Breast epithelium (tissue), 3 donors: ENCODE measurements at regions not wholly inside any gene's neighbourhood (a gene's known extent, or its start where the extent isn't known, plus 50 kb on each side); places are given as distances from the start of the nearest gene placed in this dataset.
A peak's percentile ranks its signal among the peaks of the same experiment; 100 is the strongest.

Experiments used
- CTCF ChIP-seq, 3 donors: fragments of 450-650 bp; IDR thresholded peaks; one replicate each; pipeline ENCODE4 v1.5.1; 2016 to 2017; ENCODE audit warnings: antibody characterized with exemption in 3 of 3, mild to moderate bottlenecking in 3 of 3, moderate library complexity in 3 of 3
- POLR2A ChIP-seq: fragments of 450-650 bp; IDR thresholded peaks from one replicate; pipeline ENCODE4 v1.6.1; 2016; ENCODE audit warnings: antibody characterized with exemption, mild to moderate bottlenecking, moderate library complexity

- TF ChIP-seq CTCF (IDR thresholded peaks at IDR 0.05) (peak; percentile 31 to 85 (median 73)), POLR2A (no peak)
These were observed 220.0 kb downstream of the SETD4 start for GRCh38 chr21:35840197-35840799.
